ENCODE measurements at regions not wholly inside any gene's neighbourhood (a gene's known extent, or its start where the extent isn't known, plus 50 kb on each side); places are given as distances from the start of the nearest gene placed in this dataset.

DNA sequence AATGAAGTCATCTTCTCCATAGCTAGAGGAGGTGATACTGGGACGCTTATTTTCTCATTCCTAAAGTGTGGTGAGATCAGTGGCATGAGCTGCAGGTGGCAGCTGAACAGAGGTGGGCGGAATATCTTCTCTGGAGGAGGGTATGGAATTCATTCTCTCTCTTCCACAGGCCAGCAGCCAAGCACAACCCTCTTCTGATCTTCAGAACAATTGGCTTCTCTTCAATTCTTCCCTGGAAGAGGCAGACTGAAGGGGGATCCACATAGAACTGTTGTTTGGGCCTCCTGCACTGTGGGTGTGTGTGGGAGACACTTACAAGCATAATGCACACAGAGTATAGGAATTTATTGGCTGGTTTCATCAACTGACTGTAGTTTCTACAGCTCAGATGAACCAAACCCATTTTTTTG lies 180.4 kb upstream of the RASGEF1B start:
- TF ChIP-seq CTCF (IDR thresholded peaks at IDR 0.05) = no peak
- no peak for TF ChIP-seq ZFX (IDR thresholded peaks at IDR 0.05; ENCODE audit: borderline replicate concordance)

Data from 22Rv1 (cell line).